NOMO-1 (cell line): ENCODE measurements at regions not wholly inside any gene's neighbourhood (a gene's known extent, or its start where the extent isn't known, plus 50 kb on each side); places are given as distances from the start of the nearest gene placed in this dataset.
A peak's percentile ranks its signal among the peaks of the same experiment; 100 is the strongest.
"Not testable (repeated sequence)": the region's sequence is repeated elsewhere in the genome, so short reads cannot be mapped to it uniquely, and the experiment has no call there.

Experiments
- DNase-seq, 2 experiments: peaks; one replicate each; lab custom pipeline; 2025; ENCODE audit not compliant: unreplicated experiment in 2 of 2; lab: John Stamatoyannopoulos, UW

DNA sequence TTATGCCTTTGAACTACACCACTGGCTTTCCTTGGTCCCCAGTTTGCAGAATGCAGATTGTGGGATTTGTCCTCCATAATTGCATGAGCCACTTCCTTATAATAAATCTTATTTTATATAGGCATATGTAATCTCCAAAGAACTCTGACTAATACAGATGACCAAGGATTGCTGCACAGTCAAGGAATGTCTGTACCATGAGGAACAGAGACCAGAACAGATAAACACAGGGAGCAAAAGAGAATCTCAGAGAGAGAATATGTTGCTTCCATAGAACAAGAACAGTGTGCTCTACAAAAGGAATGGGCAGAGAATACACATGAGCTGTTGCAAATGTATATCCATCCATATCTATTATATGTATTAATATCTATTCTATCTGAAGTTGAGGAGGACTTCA lies 111.1 kb downstream of the ADRA2C start:
- DNase-seq = no peak

DNA sequence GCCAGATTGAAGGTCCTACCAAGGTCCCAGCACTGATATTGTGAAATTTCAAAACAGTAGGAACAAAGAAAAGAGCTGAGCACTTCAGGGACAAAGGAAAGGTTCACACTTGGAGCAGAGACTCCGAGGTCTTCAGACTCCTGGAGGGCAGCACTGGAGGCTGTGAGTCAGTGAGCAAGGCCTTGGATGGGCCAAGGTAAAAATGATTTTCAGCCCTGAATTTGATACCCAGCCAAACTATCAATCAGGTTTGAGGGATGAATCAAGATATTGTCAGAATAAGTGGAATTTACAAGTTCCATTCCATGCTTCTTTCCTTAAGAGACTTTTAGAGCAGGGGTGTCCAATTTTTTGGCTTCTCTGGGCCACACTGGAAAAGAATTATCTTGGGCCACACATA lies 111.7 kb downstream of the ADRA2C start:
- no peak for DNase-seq

DNA sequence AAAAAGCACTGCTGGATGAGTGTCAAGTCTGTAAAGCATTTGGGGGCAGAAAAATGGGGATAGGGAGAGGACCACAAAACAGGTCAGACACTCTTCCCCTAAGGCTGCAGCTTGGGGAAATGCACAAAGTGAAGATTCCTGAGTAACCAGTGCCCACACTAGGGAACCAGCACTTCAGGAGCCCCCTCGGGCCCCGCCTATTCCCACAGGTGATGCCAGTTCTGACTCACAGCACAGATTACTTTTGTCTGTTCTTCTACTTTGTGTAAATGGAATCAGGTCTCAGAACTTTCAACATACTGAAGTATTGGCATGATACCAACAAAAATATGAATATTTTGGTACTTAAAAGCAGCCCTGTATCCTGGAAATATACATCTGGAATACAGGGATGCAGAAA lies 112.5 kb downstream of the ADRA2C start:
- DNase-seq = no peak

DNA sequence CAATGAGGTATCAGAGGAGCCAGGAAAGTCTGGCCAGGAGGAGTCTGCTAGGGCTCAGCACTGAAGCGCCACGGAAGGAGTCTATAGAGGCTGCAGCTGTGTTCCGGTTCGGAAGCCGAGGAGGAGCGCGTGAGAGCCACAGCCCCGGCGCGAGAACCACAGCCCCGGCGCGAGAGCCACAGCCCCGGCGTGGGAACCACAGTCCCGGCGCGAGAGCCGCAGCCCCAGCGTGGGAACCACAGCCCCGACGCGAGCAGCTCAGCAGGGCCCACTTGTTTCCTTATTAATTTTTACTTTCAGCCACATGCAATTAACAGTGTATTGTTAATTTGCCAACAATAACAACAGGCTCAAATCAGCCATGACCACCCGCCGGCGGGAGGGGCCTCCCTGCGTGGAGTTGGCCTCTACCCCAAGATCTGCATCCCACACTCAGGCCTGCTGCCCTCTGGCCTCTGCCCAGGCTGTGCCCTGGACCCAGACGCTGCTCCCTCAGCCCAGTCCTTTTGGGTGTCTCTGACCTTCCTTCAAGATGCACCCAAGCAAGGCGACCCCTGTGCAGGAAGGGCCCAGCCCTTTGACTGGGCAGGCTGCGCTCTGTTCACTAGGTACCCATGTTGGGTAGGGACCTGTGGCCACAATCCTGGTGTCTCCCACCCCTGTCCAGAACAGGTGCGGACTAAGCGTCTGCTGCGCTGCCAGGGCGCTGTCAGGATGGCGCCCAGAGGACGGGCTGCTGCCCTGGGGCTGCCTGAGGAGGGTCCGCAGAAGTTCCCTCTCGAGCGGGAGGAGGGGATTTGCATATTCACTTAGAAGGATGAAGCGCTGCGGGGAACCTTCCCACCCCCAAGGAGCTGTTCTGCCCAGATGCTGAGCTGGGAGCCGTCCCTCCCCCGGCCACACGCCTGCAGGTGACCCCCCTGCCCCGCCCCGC lies 113.8 kb downstream of the ADRA2C start:
- no peak for DNase-seq

DNA sequence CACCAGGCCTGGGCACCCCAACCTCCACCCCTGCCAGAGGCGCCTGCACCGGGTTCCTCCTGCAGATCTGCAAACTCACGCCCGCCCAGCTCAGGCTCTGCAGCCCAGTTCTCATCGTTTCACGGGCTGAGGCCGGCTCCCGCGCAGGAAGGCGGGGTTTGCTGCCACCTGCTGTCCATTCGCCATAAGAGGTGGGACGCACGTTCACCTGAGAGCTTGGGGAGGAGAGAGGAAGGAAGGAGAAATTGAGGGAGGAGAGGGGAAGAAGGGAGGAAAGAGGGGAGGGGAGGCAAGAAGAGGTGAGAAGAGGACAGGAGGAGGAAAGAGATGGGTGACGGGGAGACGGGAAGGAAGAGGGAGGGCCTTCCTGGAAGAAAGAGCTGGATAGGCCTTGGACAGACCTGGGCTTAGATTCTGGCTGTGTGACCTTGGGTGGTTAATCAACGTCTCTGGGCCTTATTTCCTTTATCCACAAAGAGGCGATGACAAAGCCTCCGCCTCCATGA lies 114.5 kb downstream of the ADRA2C start:
- DNase-seq = peak; percentile 72 to 74

DNA sequence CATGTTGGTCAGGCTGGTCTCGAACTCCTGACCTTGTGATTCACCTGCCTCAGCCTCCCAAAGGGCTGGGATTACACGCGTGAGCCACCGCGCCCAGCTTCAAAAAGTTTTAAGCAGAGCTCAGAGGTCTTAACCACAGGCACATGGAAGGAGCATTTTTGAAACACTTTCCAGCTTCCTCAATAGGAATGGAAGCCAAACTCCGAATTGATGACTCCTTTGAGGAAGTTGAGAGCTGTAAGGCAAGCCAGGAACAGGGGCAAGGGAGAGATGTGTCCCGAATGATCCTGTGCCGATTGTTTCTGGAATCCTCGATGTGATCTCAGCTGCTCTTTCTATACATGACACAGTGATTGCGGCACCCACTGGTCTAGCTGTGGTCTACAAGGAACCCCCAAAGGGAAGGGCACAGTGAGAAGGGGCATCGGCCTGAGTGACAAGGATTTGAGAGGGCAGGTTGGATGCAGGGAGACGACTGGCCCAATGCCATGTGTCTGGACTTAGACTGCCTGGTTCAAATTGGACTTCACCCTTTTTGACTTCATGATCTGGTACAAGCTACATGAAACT lies 116.2 kb downstream of the ADRA2C start:
- DNase-seq = not testable (repeated sequence)

DNA sequence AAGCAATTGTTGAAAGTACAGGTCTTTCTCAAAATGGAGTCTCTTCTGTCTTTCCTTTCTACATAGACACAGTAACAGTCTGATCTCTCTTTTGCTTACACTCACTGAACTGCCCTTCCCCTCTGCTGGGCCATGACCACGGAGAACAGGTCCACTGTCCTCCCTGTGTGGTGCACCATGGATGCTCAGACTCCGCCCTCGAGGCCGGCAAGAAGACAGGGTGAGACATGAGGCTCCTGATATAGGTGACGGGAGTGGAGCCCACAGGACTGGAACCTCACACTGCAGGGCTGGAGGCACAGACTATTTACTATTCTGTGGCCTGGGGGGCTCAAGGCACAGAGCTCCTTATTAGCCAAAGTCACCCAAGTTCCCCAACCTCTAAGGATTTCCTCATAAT lies 118.1 kb downstream of the ADRA2C start:
- not testable (repeated sequence) for DNase-seq

DNA sequence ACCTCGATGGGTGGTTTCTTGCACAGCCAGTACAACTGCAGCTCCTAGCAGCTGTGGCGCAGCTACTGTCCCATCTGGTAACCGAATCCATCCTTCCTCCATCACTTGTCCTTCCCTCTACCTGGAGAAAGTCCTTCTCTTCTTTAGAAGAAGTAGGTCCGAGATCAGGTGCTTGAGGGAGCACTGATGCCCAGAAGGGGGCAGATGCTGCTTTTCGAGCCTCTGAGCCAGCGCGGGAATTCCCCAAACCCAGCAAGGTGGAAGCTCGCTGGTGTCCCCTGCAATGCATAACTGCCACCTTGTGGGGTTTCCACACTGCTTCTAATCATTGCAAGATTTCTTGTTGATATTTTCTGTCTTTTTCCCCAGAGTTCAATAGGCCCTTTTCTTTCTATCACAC lies 127.4 kb downstream of the ADRA2C start:
- DNase-seq = not testable (repeated sequence)

DNA sequence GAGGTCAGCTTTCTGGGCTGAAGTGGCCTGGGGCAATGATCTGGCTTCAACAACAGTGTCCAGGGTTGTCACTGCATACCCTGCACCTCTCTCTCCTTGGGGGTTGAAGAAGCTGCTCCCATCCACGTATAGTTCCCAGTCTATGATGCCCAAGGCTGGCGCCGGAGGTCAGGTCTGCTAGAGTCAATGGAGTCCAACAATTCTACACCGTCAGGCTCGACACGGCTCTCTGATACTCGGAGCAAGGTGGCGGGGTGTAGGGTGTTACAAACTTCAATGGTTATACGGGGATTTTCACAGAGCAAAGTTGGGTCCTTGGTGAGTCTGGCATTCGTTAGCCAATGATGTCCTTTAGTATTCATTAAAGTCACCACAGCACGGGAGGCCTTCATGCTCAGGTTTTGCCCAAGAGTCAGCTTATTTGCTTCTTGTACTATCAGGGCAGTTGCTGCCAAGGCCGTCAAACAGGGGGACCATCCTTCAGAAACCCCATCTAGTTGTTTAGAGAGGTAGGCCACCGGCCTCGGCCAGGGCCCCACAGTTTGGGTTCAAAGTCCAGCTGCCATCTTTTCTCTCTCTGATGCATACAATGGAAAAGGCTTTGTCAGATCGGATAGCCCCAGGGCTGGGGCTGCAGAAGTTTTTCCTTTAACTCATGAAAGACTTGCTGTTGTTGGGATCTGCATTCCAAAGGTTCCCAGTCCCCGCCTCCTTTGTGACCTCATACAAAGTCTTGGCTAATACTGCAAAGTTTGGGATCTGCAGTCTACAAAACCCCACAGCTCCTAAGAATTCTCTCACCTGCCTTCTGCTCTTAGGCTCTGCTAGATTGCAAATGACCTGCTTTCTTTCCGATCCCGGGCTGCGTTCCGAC lies 128.1 kb downstream of the ADRA2C start:
- DNase-seq = not testable (repeated sequence)

DNA sequence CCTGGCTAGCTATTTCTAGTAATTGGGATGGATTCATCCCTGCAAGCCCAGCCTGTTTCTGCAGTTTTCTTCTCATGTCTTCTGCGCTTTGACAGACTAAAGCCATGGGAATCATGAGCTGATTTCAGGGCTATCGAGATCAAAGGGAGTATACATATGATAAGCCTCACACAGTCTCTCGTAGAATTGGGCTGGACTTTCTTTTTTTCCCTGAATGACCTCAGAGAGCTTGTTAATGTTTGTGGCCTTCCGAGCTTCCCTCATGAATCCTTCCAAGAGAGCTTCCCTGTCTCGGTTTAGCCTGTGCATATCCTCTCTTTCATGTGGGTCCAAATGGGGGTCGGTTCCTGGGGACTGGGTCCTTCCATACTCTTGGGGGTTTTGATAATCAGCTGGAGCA lies 130.3 kb downstream of the ADRA2C start:
- no peak for DNase-seq

DNA sequence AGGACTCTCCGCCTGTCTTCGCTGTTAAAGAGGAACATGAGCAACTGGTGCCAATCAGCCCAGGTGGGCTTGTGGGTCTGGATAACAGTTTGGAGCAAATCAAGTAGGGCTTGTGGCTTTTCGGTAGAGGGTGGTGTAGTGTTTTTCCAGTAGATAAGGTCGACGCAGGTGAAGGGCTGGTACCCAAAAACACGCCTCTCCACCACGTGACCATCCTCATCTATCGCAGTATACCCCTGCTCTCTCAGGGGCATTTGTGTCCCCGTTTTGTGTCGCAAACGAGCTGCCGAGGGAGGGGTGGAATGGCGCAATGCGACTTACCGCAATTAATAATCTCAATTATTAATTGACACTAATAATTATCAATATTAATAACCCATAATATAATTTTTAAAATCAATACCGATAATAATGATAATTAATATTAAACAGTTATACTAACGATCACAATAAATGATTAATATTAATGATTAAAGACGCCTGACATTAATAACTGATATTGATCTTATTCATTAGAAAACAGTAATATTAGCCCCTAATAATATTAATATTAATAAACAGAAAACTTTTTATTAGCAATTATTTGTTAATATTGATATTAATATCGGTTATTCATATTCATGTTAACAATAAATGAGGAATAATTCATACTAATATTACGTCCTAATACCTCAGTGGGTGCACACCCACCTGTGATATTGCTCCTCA lies 130.8 kb downstream of the ADRA2C start:
- DNase-seq = not testable (repeated sequence)

DNA sequence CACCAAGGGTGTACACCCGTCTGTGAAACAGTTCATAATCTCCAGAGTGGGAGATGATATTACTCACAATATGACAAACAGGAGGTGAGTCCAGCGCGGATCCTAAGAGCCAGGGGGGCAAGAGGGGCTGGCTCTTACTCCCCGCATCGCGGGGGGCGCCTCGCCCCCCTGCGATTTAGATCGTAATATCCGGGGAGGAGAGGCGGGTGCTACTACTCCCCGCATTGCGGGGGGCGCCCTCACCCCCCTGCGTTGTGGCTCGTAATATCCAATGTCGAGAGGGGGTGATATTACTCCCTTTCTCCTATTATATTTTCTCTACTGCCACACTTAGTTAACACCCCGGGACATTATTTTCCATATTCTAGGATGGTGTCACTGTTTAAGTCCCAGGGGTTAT lies 131.9 kb downstream of the ADRA2C start:
- no peak for DNase-seq

DNA sequence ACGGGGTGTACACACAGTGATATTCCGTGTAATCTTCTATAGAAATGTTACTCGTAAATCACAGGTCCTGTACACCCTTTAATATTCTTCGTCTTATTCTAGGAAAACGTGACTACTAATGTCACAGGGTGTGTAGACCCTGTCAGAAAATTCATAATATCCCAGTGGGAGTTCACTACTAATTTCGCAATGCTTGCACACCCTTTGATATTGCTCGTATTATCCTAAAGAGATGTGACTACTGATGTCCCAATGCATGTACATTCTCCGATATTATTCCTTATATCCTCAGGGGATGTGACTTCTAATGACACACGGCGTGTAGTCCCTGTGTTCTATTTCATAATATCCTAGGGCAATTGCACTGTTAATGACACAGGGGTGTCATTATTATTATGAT lies 132.7 kb downstream of the ADRA2C start:
- not testable (repeated sequence) for DNase-seq

DNA sequence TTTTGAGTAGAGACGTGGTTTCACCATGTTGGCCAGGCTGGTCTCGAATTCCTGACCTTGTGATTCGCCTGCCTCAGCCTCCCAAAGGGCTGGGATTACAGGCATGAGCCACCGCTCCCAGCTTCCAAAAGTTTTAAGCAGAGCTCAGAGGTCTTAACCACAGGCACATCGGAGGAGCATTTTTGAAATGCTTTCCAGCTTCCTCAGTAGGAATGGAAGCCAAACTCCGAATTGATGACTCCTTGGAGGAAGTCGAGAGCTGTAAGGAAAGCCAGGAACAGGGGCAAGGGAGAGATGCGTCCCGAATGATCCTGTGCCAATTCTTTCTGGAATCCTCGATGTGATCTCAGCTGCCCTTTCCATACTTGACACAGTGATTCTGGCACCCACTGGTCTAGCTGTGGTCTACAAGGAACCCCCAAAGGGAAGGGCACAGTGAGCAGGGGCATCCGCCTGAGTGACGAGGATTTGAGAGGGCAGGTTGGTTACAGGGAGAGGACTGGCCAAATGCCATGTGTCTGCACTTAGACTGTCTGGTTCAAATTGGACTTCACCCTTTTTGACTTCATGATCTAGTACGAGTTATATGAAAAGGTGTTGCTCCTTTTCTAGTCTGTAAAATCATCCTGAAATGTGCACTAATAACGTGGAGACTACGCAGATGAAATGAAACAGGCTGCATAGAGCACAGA lies 138.2 kb downstream of the ADRA2C start:
- not testable (repeated sequence) for DNase-seq

DNA sequence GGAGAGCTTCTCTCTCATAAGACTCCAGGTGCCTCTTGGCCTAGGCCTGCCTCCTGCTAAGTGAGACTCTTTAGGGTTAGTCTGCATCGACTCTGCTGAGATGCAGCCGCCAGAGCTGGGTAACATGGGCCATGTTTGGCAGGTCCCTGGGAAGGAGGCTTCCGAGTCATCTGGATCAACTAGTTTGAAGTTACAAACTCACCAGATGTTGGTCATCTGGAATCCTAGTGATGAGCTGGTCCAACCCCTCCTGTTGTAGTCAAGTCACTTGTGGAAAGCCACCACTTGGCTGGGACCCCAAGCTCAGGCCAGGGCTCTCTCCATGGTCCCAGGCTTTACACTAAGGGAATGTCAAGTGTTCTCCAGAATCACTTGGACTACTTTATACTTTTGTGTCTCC lies 143.4 kb downstream of the ADRA2C start:
- DNase-seq = not testable (repeated sequence)

DNA sequence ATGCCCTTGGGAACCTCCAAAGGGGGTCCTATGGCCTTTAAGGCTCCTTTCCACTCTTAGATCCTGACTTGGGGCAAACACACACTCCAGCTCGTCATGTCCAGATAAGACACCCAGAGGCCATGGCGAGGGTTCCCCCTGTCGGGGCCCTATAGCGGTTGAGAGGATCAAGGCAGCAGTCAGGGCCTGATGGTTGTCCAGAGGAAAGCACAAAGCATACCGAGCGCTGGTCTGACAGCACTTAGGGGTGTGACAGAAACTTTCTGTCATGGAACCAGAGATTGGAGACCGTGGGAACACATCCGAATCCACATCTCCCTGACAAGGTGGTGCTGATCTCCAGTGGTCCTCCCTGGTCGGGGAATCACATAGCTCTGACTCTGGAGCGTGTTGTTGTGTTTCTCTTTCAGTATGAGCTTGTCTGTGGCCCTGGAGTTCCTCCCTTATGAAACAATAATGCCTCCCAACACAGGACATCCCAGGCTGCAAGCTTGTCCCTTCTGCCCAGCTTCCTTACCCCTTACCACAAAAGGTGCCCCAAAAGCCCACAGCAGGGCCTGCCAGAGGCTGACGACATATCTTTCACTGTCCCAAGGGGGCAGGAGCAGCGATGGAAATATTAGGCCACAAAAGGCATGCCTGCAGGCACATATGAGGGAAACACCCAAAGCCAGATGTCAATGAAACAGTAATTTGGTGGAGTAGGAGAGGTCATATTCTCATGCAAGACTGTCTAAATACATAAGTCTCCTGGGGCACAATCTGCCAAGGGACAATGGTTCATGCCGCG lies 144.2 kb downstream of the ADRA2C start:
- DNase-seq = not testable (repeated sequence)

DNA sequence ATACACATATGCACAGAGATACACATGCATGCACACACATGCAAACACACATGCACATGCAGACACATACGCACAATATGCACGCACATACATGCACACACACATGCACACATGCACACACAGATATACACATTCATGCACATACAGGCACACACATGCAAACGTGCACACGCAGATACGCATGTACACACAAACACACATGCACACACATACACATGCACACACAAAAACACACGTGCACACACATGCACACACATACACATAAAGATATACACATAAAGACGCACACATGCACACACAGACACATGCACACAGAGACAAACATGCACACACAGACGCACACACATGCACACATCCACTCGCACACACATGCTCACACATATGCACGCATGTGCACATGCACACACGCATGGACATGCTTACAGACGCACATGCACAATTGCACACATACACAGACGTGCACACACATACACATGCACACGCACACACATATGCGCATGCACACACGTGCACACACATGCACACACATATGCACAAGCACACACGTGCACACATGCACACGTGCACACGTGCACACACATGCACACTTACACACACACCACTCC lies 145.2 kb downstream of the ADRA2C start:
- no peak for DNase-seq

DNA sequence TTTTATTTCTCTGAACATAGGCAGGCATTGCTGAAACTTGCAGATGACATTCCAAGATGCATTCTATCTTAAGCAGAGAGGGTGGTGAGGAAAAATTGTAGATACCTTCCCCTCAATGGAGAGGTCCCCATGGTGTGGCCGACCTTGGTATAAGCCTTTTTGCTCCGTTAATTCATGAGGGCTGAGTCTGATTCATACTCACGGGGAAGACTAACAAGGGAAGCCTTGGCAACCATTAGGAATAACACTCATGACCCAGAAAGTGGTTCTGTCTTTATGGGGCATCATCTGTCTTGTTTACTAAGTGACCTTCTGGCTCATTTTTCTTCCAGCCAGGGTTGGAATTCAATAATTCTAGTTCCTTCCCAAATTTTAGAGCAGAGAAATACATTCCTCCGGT lies 148.3 kb downstream of the ADRA2C start:
- not testable (repeated sequence) for DNase-seq

DNA sequence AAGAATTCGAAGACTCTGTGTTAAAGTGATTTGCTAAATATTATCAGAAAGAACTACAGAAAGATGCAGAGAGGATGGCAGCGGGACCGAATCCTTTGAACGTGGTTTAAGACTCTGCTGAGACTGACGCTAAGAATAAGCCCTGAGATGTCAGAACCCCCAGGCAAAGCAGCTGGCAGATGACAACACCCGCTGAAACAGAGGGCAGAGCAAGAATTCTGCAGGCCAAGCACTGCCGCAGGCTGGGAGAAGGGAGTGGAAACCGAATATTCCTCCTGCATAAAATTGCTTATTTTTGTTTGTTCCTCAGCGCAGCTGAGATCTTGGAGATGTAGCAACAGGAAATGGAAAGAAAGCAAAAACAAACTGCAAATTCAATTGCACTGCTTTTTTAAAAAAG lies 153.3 kb downstream of the ADRA2C start:
- not testable (repeated sequence) for DNase-seq
